Heart left ventricle (tissue), 13 donors: ENCODE measurements at regions not wholly inside any gene's neighbourhood (a gene's known extent, or its start where the extent isn't known, plus 50 kb on each side); places are given as distances from the start of the nearest gene placed in this dataset.
"Not testable (repeated sequence)": the region's sequence is repeated elsewhere in the genome, so short reads cannot be mapped to it uniquely, and the experiment has no call there.

Source experiments
- CTCF ChIP-seq, 12 donors: fragments of 200-600 bp; sonication (generic) in 4 of 12; IDR thresholded peaks; one replicate each; pipeline versions ENCODE4 v1.5.0 to v1.8.0; 2018 to 2022; ENCODE audit warnings: antibody characterized with exemption in 12 of 12, mild to moderate bottlenecking in 5 of 12
- POLR2A ChIP-seq, 2 donors: fragments of 450-650 bp; IDR thresholded peaks; one replicate each; pipeline ENCODE4 v1.6.1; 2017; ENCODE audit warnings: antibody characterized with exemption in 2 of 2, mild to moderate bottlenecking in 2 of 2, moderate library complexity in 2 of 2
- donor health status: ischemic (EF 13 %, LVEDD 7.1; RV severe dilation, severe dysfunction).
- donor health status: DM: no; HTN: yes; CAD: no.
- donor health status: DM: no; HTN: no; CAD: no.
- donor health status: ischemic (EF 25% LVEDD 6.9; RV normal size, moderate dysfunction).
- donor health status: ischemic (EF 25% LVEDD 5.7; RV mildly dilated, moderate dysfunction).
- donor health status: ischemic (EF 35%, LVEDD 5.7; RV mildly dilated, moderate dysfunction).
- donor health status: nonischemic (EF 11% LVEDD 7.7; RV severe dilation, severe dysfunction).
- donor health status: DM: yes; HTN: yes; CAD: no.
- donor health status: PGD.
- donor health status: ischemic (EF 29% LVEDD 5.4; RV normal size, mild dysfunction).
- donor health status: nonischemic (EF 23%, LVEDD 6.1; RV moderate dilation, normal function).

DNA sequence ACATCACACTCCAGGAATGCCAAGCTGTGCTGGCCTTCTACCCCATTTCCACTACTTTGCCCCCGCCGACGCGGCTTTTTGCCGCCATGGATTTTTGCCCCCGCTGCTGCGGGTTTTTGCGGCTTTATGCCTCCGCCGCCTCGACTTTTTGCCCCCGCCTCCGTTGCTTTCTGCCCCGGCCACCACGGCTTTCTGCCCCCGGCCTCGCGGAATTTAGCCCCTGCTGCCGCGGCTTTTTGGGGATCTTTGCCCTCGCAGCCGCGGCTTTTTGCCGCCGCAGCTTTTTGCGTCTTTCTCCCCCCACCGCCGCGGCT is 2750.4 kb downstream of the RPIA start:
- TF ChIP-seq CTCF, POLR2A (IDR thresholded peaks at IDR 0.05): not testable (repeated sequence)
